C4-2B (cell line): ENCODE measurements at regions not wholly inside any gene's neighbourhood (a gene's known extent, or its start where the extent isn't known, plus 50 kb on each side); places are given as distances from the start of the nearest gene placed in this dataset.

Source experiments
- H3K27ac ChIP-seq: fragments of 450-650 bp; 2 replicates; pipeline ENCODE4 v1.5.1; 2017
- CTCF ChIP-seq: fragments of 450-650 bp; conservative IDR thresholded peaks from 2 replicates; pipeline ENCODE4 v1.5.1; 2017; ENCODE audit warnings: mild to moderate bottlenecking
- ZFX ChIP-seq: fragments of 450-650 bp; IDR thresholded peaks from 2 replicates; pipeline ENCODE4 v1.6.1; 2017

GRCh38 chr14:71240866-71241520 is 333.7 kb downstream of the PCNX1 start:
- H3K27ac ChIP-seq = no peak overlapping the region
- TF ChIP-seq CTCF = no peak
- no peak for TF ChIP-seq ZFX

- TF ChIP-seq ZFX = no peak
- TF ChIP-seq CTCF = no peak
These were observed 335.0 kb downstream of the PCNX1 start for GRCh38 chr14:71242237-71242748.

DNA sequence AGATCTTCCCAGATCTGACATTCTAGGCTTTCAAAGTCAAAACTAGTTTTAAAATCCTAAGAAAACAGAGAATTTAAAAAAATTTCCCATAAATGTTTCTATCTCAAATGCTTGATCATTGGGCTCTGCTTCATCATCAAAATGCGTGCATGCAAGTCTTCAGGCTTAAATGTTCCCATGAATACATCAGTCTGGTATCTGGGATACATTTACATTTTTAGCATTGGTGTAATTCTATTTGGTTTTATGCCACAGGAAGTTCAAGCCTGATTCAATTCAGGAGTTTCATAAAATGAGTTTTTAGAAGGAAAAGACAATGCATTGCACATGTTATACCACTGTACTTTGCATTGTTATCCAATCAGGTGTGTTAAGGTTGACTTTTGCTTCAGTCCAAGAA is 336.4 kb downstream of the PCNX1 start:
- H3K27ac ChIP-seq = no peak overlapping the region
- TF ChIP-seq ZFX (no peak), CTCF (no peak)

More at GRCh38 chr14:71242237-71242748, 335.0 kb downstream of the PCNX1 start:
- H3K27ac ChIP-seq = no peak overlapping the region

DNA sequence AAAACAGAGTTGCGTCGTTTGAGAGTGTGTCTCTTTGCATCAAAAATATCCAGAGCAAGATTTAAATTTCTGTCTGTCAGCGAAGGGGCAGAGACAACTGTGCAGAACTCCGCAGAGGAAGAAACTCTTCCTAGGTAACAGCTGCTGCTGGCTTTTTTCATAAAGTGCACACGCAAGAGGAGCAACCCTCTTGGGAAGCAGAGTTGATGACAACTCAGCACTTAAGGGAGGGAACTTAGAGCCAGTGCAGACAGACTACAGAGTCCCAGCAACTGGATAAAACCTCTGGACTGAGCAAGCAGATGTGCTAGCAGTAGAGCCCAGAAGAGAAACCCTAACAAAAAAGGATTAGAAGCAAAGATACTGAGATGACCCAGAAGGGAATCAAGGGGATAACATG is 337.1 kb downstream of the PCNX1 start:
- H3K27ac ChIP-seq = no peak overlapping the region
- TF ChIP-seq CTCF (no peak), ZFX (no peak)

GRCh38 chr14:71245659-71246361 is 338.6 kb downstream of the PCNX1 start:
- no peak for TF ChIP-seq CTCF
- no peak for TF ChIP-seq ZFX
- H3K27ac ChIP-seq = no peak overlapping the region

DNA sequence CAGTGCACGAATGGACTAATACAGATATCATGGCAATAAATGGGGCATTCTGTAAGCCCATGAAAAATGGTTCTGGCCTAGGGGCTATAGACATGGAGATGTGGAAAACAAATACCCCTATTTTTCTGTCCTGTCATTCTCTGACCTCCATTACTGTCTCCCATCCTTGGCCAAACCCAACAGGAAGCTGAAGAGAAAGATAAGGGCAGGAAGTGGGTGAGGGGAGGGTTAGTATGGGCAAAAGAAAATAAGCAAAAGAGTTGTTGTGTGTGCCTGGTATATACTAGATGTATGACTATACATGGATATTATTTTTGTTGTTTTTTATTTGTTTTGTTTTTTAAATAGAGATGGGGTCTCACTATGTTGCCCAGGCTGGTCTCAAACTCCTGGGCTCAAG is 339.3 kb downstream of the PCNX1 start:
- H3K27ac ChIP-seq = no peak overlapping the region
- TF ChIP-seq CTCF (no peak), ZFX (no peak)

GRCh38 chr14:71247106-71247505 is 339.8 kb downstream of the PCNX1 start:
- no peak overlapping the region for H3K27ac ChIP-seq
- TF ChIP-seq CTCF = no peak
- TF ChIP-seq ZFX = no peak
